Neural cell (in vitro differentiated cells): ENCODE measurements at regions not wholly inside any gene's neighbourhood (a gene's known extent, or its start where the extent isn't known, plus 50 kb on each side); places are given as distances from the start of the nearest gene placed in this dataset.

Source experiments
- H2AFZ ChIP-seq: fragments of 200-600, 300-800 bp; sonication (generic), shearing (Covaris generic); 2 replicates; pipeline ENCODE4 v1.6.0; 2014; ENCODE audit warnings: low read depth, mild to moderate bottlenecking, antibody characterized with exemption, low read length, moderate library complexity
- H3F3A ChIP-seq: fragments of 200-600 bp; shearing (Covaris generic); 2 replicates; pipeline ENCODE4 v1.6.1; 2016; ENCODE audit warnings: mild to moderate bottlenecking, moderate library complexity, mixed read lengths, antibody characterized with exemption, low read length; ENCODE audit not compliant: insufficient read depth, poor library complexity, severe bottlenecking
- H3K27ac ChIP-seq: fragments of 200-600, 300-800 bp; sonication (generic), shearing (Covaris generic); 2 replicates; pipeline ENCODE4 v1.5.1; 2014; ENCODE audit warnings: mild to moderate bottlenecking, low read length, moderate library complexity
- H3K27me3 ChIP-seq: fragments of 300-800, 200-600 bp; sonication (generic), shearing (Covaris generic); 2 replicates; pipeline ENCODE4 v1.6.0; 2014; ENCODE audit warnings: mild to moderate bottlenecking, low read depth, low read length, moderate library complexity; ENCODE audit not compliant: insufficient read depth
- H3K36me3 ChIP-seq: fragments of 300-800, 200-600 bp; sonication (generic), shearing (Covaris generic); 2 replicates; pipeline ENCODE4 v1.5.1; 2014; ENCODE audit warnings: mild to moderate bottlenecking, antibody characterized with exemption, low read length, moderate library complexity; ENCODE audit not compliant: insufficient read depth
- H3K4me2 ChIP-seq: fragments of 300-800, 200-600 bp; sonication (generic), shearing (Covaris generic); 2 replicates; pipeline ENCODE4 v1.6.0; 2014; ENCODE audit warnings: mild to moderate bottlenecking, low read length
- H3K4me3 ChIP-seq: fragments of 300-800, 200-600 bp; sonication (generic), shearing (Covaris generic); 2 replicates; pipeline ENCODE4 v1.5.1; 2014; ENCODE audit warnings: mild to moderate bottlenecking, low read length, moderate library complexity
- H3K79me2 ChIP-seq: fragments of 200-600 bp; shearing (Covaris generic); replicated peaks from 2 replicates; pipeline ENCODE4 v1.6.0; 2014; ENCODE audit warnings: mild to moderate bottlenecking, low read length, moderate library complexity; ENCODE audit not compliant: insufficient read depth
- H3K9ac ChIP-seq: fragments of 300-800, 200-600 bp; sonication (generic), shearing (Covaris generic); 2 replicates; pipeline ENCODE4 v1.6.1; 2016; ENCODE audit warnings: mild to moderate bottlenecking, low read length, mixed read lengths
- H3K9me2 ChIP-seq: fragments of 200-600 bp; shearing (Covaris generic); 2 replicates; pipeline ENCODE4 v1.6.1; 2016; ENCODE audit warnings: mild to moderate bottlenecking, low read length, mixed read lengths; ENCODE audit not compliant: insufficient read depth
- H3K9me3 ChIP-seq: fragments of 200-600, 300-800 bp; sonication (generic), shearing (Covaris generic); 2 replicates; pipeline ENCODE4 v1.6.1; 2016; ENCODE audit warnings: mild to moderate bottlenecking, mixed run types, low read length, moderate library complexity, mixed read lengths
- H4K20me1 ChIP-seq: fragments of 200-600 bp; shearing (Covaris generic); 2 replicates; pipeline ENCODE4 v1.6.1; 2016; ENCODE audit warnings: mild to moderate bottlenecking, mixed run types; ENCODE audit not compliant: insufficient read depth
- EP300 ChIP-seq: fragments of 450-650 bp; conservative IDR thresholded peaks from 2 replicates; pipeline ENCODE4 v1.6.1; 2014; ENCODE audit warnings: antibody characterized with exemption, mild to moderate bottlenecking, moderate library complexity; ENCODE audit not compliant: poor library complexity, severe bottlenecking
- EZH2 ChIP-seq: fragments of 200-600, 300-800 bp; shearing (Covaris generic), sonication (generic); IDR thresholded peaks from 2 replicates; pipeline ENCODE4 v1.6.1; 2014; ENCODE audit warnings: antibody characterized with exemption, low read length, borderline replicate concordance, mild to moderate bottlenecking; ENCODE audit not compliant: insufficient read depth, poor library complexity, severe bottlenecking
- MXI1 ChIP-seq: fragments of 450-650 bp; conservative IDR thresholded peaks from 2 replicates; pipeline ENCODE4 v1.6.1; 2014; ENCODE audit warnings: antibody characterized with exemption, mild to moderate bottlenecking; ENCODE audit not compliant: poor library complexity, severe bottlenecking
- POLR2AphosphoS5 ChIP-seq: IDR thresholded peaks from 2 replicates; pipeline ENCODE4 v1.6.1; 2012
- RAD21 ChIP-seq: fragments of 450-650 bp; conservative IDR thresholded peaks from 2 replicates; pipeline ENCODE4 v1.6.1; 2014; ENCODE audit warnings: antibody characterized with exemption, mild to moderate bottlenecking, moderate library complexity
- SMC3 ChIP-seq: fragments of 450-650 bp; conservative IDR thresholded peaks from 2 replicates; pipeline ENCODE4 v1.6.1; 2014; ENCODE audit warnings: antibody characterized with exemption, mild to moderate bottlenecking, moderate library complexity; ENCODE audit not compliant: poor library complexity
- TAF1 ChIP-seq: IDR thresholded peaks from 2 replicates; pipeline ENCODE4 v1.6.1; 2012; ENCODE audit warnings: low read depth
- TF ChIP-seq, protein P1 (sequence below): fragments of 450-650 bp; IDR thresholded peaks from 2 replicates; pipeline ENCODE4 v1.5.1; 2014; ENCODE audit warnings: antibody characterized with exemption, mild to moderate bottlenecking, moderate library complexity; ENCODE audit not compliant: poor library complexity, severe bottlenecking
- TF ChIP-seq, protein P2 (sequence below): IDR thresholded peaks from 2 replicates; pipeline ENCODE4 v1.6.1; 2012; ENCODE audit warnings: borderline replicate concordance

DNA sequence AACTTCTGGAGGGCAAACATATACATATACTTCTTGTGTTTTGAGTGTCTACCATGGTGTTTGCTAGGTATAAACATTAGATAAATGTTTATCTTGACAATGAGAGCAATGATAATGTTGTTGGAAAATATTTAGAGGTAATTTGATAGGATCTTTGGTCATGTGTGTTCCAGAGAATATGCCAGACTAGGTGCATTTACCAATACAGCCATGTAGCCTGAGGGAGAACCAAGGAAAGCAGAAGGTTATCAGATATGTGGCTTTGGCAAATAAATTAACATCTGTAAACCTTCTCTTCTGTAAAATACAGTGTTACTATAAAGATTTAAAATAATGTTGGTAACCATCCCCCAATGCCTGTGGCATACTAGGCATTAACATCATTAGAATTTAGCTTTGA is 226.8 kb downstream of the C11orf87 start:
- TF ChIP-seq POLR2AphosphoS5: no peak
- TF ChIP-seq, protein P1, sequence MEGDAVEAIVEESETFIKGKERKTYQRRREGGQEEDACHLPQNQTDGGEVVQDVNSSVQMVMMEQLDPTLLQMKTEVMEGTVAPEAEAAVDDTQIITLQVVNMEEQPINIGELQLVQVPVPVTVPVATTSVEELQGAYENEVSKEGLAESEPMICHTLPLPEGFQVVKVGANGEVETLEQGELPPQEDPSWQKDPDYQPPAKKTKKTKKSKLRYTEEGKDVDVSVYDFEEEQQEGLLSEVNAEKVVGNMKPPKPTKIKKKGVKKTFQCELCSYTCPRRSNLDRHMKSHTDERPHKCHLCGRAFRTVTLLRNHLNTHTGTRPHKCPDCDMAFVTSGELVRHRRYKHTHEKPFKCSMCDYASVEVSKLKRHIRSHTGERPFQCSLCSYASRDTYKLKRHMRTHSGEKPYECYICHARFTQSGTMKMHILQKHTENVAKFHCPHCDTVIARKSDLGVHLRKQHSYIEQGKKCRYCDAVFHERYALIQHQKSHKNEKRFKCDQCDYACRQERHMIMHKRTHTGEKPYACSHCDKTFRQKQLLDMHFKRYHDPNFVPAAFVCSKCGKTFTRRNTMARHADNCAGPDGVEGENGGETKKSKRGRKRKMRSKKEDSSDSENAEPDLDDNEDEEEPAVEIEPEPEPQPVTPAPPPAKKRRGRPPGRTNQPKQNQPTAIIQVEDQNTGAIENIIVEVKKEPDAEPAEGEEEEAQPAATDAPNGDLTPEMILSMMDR: no peak
- TF ChIP-seq MXI1: no peak
- no peak for TF ChIP-seq RAD21
- no peak for TF ChIP-seq EP300
- TF ChIP-seq SMC3: no peak
- TF ChIP-seq, protein P2, sequence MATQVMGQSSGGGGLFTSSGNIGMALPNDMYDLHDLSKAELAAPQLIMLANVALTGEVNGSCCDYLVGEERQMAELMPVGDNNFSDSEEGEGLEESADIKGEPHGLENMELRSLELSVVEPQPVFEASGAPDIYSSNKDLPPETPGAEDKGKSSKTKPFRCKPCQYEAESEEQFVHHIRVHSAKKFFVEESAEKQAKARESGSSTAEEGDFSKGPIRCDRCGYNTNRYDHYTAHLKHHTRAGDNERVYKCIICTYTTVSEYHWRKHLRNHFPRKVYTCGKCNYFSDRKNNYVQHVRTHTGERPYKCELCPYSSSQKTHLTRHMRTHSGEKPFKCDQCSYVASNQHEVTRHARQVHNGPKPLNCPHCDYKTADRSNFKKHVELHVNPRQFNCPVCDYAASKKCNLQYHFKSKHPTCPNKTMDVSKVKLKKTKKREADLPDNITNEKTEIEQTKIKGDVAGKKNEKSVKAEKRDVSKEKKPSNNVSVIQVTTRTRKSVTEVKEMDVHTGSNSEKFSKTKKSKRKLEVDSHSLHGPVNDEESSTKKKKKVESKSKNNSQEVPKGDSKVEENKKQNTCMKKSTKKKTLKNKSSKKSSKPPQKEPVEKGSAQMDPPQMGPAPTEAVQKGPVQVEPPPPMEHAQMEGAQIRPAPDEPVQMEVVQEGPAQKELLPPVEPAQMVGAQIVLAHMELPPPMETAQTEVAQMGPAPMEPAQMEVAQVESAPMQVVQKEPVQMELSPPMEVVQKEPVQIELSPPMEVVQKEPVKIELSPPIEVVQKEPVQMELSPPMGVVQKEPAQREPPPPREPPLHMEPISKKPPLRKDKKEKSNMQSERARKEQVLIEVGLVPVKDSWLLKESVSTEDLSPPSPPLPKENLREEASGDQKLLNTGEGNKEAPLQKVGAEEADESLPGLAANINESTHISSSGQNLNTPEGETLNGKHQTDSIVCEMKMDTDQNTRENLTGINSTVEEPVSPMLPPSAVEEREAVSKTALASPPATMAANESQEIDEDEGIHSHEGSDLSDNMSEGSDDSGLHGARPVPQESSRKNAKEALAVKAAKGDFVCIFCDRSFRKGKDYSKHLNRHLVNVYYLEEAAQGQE: no peak
- Histone ChIP-seq H3K4me3 (no peak overlapping the region), H2AFZ (no peak overlapping the region), H3K27ac (no peak overlapping the region), H3K4me2 (no peak overlapping the region), H3K9me3 (no peaks in the 10 kb centered on the region), H3F3A (no peaks in the 10 kb centered on the region), H3K79me2 (no peaks in the 10 kb centered on the region), H3K9me2 (no peaks in the 10 kb centered on the region), H4K20me1 (no peaks in the 10 kb centered on the region), H3K36me3 (no peaks in the 10 kb centered on the region), H3K9ac (no peak overlapping the region), H3K27me3 (no peaks in the 10 kb centered on the region)

DNA sequence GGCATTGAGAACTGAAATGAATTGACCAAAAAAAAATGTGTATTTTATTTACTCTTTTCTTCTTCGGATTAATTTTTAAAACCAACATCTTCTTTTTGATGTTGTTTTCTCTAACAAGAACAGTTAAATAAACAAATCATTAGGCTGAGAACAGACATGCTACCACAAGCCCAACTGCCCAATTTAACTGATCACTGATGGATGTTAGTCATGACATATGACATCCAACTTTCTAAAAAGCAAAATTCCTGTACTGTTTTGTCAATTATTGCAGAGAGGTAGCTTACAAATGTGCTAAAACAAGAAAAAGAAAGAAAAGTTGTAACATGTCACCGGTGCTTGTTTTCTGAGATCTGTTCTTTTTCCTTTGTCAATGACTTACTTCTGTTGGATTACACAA is 232.1 kb downstream of the C11orf87 start:
- H3K36me3 ChIP-seq: no peaks in the 10 kb centered on the region
- H3K9me3 ChIP-seq: no peaks in the 10 kb centered on the region
- no peak overlapping the region for H3K9ac ChIP-seq
- H3K27me3 ChIP-seq: no peaks in the 10 kb centered on the region
- no peaks in the 10 kb centered on the region for H3K9me2 ChIP-seq
- TF ChIP-seq EP300 (no peak), SMC3 (no peak), POLR2AphosphoS5 (no peak), RAD21 (no peak), TAF1 (no peak), MXI1 (no peak), EZH2 (no peak)
- TF ChIP-seq, protein P2: no peak
- TF ChIP-seq, protein P1: no peak
- H3K79me2 ChIP-seq: no peaks in the 10 kb centered on the region
- H2AFZ ChIP-seq: no peak overlapping the region
- no peak overlapping the region for H3K4me3 ChIP-seq
- H3K4me2 ChIP-seq: no peak overlapping the region
- no peak overlapping the region for H3K27ac ChIP-seq
- no peaks in the 10 kb centered on the region for H3F3A ChIP-seq
- H4K20me1 ChIP-seq: no peaks in the 10 kb centered on the region
